Left lobe of liver (tissue), 2 donors: ENCODE measurements at regions not wholly inside any gene's neighbourhood (a gene's known extent, or its start where the extent isn't known, plus 50 kb on each side); places are given as distances from the start of the nearest gene placed in this dataset.
A peak's percentile ranks its signal among the peaks of the same experiment; 100 is the strongest.
"Not testable (repeated sequence)": the region's sequence is repeated elsewhere in the genome, so short reads cannot be mapped to it uniquely, and the experiment has no call there.

ENCODE experiments used
- ATAC-seq: fragments of 200-7000 bp; cut with Tn5 transposase; one replicate; pipeline ENCODE4 v1.9.1; 2020; ENCODE audit warnings: mild to moderate bottlenecking, moderate library complexity
- DNase-seq: peaks from one replicate; pipeline ENCODE4 v3.0.0-alpha.2; 2020; ENCODE audit warnings: low spot score
- donor health status: DM: no; HTN: no; CAD: no; lungs with moderate emphysema.
- donor health status: DM: no; HTN: yes; CAD: no.

GRCh38 chr6:120392941-120393340 is 941.3 kb downstream of the TBC1D32 start:
- ATAC-seq (no peak), DNase-seq (no peak)

GRCh38 chr6:120384671-120385070 is 949.6 kb downstream of the TBC1D32 start:
- DNase-seq (no peak), ATAC-seq (no peak)

GRCh38 chr6:120383681-120384080 is 950.6 kb downstream of the TBC1D32 start:
- ATAC-seq = no peak
- no peak for DNase-seq

GRCh38 chr6:120378582-120379220 is 955.6 kb downstream of the TBC1D32 start:
- peak; percentile 87 for ATAC-seq
- no peak for DNase-seq

- ATAC-seq = no peak
Observed at GRCh38 chr6:120373185-120373584, 961.1 kb downstream of the TBC1D32 start.

GRCh38 chr6:120363429-120363828 is 970.9 kb downstream of the TBC1D32 start:
- DNase-seq (no peak), ATAC-seq (no peak)

More at GRCh38 chr6:120373185-120373584, 961.1 kb downstream of the TBC1D32 start:
- no peak for DNase-seq

- not testable (repeated sequence) for DNase-seq, ATAC-seq
Observed at GRCh38 chr6:120358535-120358934, 975.7 kb downstream of the TBC1D32 start.

GRCh38 chr6:120357447-120357846 is 976.8 kb downstream of the TBC1D32 start:
- no peak for ATAC-seq
- no peak for DNase-seq

GRCh38 chr6:120355822-120356221 is 978.5 kb downstream of the TBC1D32 start:
- DNase-seq = no peak
- ATAC-seq = no peak

- DNase-seq = no peak
- ATAC-seq = no peak
Observed at GRCh38 chr6:120354452-120355098, 979.7 kb downstream of the TBC1D32 start.

GRCh38 chr6:120352491-120352890 is 981.8 kb downstream of the TBC1D32 start:
- no peak for ATAC-seq
- DNase-seq = no peak

- DNase-seq = no peak
- ATAC-seq = no peak
Observed at GRCh38 chr6:120348926-120349325, 985.4 kb downstream of the TBC1D32 start.

GRCh38 chr6:120328521-120328920 is 979.0 kb upstream of the MAN1A1 start:
- ATAC-seq (no peak), DNase-seq (no peak)

- no peak for ATAC-seq
- no peak for DNase-seq
Observed at GRCh38 chr6:120320481-120321162, 971.1 kb upstream of the MAN1A1 start.

- DNase-seq = no peak
- no peak for ATAC-seq
Observed at GRCh38 chr6:120304223-120304622, 954.7 kb upstream of the MAN1A1 start.

- DNase-seq = no peak
- no peak for ATAC-seq
Observed at GRCh38 chr6:120303527-120303926, 954.0 kb upstream of the MAN1A1 start.

GRCh38 chr6:120302041-120302440 is 952.5 kb upstream of the MAN1A1 start:
- DNase-seq = no peak
- ATAC-seq = no peak

GRCh38 chr6:120290964-120291363 is 941.4 kb upstream of the MAN1A1 start:
- DNase-seq (no peak), ATAC-seq (no peak)

- ATAC-seq = no peak
- no peak for DNase-seq
Observed at GRCh38 chr6:120282005-120282404, 932.4 kb upstream of the MAN1A1 start.

GRCh38 chr6:120279466-120280167 is 930.1 kb upstream of the MAN1A1 start:
- ATAC-seq (no peak), DNase-seq (no peak)

- ATAC-seq (no peak), DNase-seq (no peak)
Observed at GRCh38 chr6:120278689-120279396, 929.3 kb upstream of the MAN1A1 start.
